Activated naive CD8-positive, alpha-beta T cell treated with anti-CD3 and anti-CD28 coated beads, Interleukin-2, amount 50 U/mL, for 16 hours (primary cell): ENCODE measurements at regions not wholly inside any gene's neighbourhood (a gene's known extent, or its start where the extent isn't known, plus 50 kb on each side); places are given as distances from the start of the nearest gene placed in this dataset.

Source experiments
- DNase-seq: peaks from one replicate; pipeline ENCODE4 v3.0.0-alpha.2; 2020; ENCODE audit warnings: low read depth, low spot score

DNA sequence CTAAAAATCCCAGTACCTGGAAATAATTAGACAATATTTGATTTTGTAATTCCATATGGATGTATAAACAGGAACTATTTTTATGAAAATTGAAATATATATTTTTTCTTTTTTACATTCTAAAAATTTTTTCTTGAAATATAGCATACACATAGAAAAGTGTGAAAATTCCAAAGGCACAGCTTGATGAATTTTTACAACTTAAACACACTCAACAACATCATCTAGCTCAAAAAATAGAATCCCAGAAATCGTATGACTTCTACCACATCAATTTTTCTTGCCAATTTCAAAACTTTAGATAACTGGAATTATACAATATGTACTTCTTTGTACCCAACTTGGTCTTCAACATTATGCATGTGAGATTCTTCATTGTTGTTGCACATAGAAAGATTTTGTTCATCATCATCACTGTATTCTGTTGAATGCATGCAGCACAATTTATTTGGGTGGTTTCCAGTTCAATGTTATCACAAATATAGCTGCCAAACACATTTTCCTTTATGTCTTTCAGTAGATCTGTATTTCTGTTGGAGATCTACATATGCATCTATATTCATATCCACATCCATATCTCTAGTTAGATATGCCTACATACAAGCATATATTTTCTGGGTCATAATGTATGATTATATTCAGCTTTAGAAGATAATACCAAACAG lies 340.7 kb upstream of the SLIT2 start:
- no peak for DNase-seq

GRCh38 chr4:19905024-19905423 lies 346.7 kb upstream of the SLIT2 start:
- no peak for DNase-seq

- DNase-seq: no peak
These were observed 363.1 kb upstream of the SLIT2 start for GRCh38 chr4:19888587-19888986.

GRCh38 chr4:19883841-19884240 lies 367.9 kb upstream of the SLIT2 start:
- DNase-seq: no peak

GRCh38 chr4:19880206-19880605 lies 371.5 kb upstream of the SLIT2 start:
- no peak for DNase-seq

- no peak for DNase-seq
These were observed 372.4 kb upstream of the SLIT2 start for GRCh38 chr4:19879330-19879729.

DNA sequence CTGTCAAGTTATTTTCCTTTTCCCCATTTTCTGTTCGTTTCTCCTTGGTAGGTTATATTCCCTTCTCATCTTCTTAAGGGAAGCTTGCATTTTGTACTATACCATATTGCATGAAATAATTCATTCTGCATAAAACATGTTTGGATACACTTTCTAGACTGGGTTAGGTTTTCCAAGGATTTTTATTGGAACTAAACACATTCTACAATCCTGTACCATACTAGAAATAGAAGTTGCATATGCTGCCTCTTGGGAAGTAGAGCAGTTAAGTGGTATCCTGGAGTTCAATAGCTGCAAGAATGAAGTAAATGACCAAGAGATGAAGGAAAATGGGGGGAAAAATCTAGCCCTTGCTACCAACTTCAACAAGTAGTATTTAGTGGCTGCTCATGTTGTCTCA lies 393.7 kb upstream of the SLIT2 start:
- DNase-seq: no peak

DNA sequence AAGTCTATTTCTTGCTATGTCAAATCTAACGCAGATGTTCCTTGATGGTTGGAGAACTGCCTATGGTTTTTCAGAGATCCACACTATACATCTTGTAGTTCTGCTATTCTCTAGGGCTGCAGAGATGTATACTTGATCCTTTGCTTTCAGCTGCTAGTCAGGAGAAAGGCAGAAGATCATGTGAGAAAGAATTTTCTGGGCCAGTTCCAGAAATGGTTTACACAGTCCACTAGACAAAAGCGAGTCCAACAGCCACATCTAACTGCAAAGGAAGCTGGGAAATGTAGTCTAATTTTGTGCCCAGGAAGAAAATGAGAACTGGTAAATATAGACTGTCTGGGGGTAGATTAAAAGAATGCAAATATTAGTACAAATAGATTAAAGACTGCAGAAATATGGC lies 394.3 kb upstream of the SLIT2 start:
- DNase-seq: no peak

DNA sequence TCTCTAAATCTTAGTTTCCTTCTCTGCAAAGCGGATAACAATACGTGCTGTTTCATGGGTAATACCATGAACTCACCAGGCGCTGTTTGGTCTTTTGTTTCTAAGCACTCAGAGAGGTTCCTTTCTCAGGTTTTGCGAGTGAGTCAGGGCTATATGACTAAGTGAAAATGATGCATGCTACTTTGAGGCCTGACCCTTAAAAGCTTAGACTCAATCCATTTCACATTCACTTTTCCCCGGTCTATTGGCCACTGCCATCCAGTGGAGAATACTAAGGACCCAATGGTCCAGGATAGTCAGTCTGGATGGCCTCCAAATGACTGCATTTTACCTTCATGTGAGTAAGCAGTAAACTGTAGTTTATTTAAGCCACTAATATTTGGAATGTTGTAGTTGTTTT lies 400.8 kb upstream of the SLIT2 start:
- DNase-seq: no peak

- DNase-seq: no peak
These were observed 407.3 kb upstream of the SLIT2 start for GRCh38 chr4:19844446-19844845.

- no peak for DNase-seq
These were observed 409.2 kb upstream of the SLIT2 start for GRCh38 chr4:19842471-19842870.

DNA sequence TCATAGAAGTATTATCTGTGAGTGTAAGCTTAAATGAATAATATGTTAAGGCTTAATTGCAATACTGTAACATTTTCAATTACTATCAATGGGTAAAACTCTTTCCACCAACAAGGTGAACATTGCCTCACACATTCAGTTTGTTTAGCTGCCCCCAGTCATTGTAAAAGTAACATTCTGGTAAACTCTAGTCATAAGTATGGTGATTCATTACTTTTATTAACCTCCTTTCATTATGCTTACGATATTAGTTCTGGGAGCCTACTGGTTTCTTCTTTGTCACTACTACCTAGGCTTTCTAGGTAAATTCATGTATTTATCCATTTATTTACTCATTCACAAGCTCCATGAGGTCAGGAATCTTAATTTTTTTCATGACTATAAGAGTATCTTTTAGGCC lies 412.8 kb upstream of the SLIT2 start:
- DNase-seq: no peak

DNA sequence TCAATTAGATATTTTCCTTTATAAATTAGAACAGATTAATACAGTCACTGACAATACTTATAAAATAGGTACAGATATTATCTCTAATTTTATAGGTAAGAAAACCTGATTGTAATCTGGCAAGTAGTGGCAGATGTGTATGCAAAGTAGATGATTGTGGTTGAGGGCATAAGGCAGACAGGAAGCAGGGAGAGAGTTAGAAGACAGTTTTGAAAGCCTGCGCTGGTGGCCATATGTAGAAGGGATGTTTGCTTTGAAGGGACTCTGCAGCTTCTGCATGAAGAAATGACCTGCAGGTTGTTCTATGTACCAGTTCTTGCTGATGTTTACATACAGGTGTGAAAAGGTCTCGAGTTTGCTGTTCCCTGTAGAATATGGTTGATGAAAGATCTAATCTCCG lies 416.3 kb upstream of the SLIT2 start:
- no peak for DNase-seq

DNA sequence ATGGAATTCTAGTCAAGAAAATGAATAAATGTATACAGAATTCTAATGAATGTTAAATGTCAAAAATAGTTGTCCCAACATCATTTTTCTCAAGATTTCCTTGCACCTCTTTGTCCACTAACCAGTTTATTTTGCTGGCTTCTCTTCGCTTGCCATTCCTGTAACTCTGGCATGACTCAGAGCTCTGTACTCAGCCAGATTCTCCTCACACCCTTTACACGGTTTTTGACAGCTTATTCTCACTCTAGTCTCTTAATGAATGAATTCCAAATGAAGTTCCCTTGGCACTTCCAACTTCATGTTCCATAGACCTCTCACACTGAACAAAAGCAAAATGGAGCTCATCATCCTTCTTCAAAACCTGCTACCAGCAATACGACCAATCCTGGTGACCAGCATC lies 419.3 kb upstream of the SLIT2 start:
- no peak for DNase-seq

DNA sequence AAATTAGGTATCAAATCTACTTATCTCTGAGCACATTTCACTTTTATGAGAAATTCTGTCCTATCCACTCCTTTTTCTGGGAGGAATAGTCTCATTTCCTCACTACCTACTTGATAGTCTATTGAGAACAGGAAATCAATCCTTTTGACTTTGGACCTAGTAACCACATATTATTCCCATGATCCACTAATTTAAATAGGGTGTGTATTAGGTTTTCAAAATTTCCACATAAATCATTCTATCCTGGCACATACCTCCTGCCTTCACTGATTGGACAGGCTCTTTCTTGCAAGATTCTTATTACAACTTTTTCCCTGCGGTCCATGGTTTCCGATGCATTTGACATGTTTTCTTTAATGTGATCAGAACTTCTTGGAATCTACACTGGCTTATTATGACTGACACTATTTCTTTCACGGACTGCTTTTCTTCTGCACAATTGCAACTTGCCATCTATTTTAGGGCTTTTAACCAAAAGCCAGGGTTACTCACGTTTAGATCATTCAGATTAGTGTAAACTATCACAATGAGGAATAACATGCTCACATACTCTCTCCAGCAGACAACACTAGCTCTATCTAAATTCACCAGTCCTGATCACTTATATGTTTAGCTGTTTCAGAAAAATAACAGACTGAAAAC lies 419.9 kb upstream of the SLIT2 start:
- no peak for DNase-seq

DNA sequence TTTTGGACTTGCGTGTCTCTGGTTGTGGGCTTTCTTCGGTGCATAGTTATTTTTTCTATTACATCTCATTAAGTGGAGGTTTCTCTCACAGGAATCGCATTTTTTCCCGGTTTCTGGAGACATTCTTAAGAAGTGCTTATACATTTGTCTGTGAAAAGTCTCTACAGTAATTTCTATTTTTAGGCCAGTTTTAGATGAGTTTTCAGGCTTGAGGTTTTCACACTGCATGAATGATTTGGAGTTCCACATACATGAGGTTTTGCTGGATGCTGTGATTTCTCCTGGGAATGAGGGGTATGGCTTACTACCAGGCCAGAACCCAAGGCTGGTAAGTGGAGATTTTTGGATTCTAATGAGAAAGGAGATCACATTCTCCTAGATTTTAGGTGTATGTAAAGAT lies 422.6 kb upstream of the SLIT2 start:
- DNase-seq: no peak

DNA sequence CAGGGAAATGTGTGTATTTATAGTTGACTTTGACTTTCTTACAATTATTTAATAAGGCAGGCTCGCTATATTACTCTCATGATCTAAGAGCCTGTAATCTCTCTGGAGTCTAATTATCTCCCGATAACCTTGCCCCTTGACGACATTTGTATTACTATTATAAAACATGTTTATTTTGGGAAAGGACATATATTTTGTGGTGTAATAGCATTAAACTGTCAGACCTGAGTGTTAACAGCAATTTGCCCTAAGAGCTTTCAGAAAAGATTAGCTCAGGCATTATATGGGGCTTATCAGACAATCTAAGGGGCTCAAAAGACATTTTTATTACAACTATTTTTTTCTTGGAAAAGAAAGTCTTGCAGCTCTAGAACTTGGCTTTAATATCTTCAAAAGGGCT lies 427.9 kb upstream of the SLIT2 start:
- no peak for DNase-seq

DNA sequence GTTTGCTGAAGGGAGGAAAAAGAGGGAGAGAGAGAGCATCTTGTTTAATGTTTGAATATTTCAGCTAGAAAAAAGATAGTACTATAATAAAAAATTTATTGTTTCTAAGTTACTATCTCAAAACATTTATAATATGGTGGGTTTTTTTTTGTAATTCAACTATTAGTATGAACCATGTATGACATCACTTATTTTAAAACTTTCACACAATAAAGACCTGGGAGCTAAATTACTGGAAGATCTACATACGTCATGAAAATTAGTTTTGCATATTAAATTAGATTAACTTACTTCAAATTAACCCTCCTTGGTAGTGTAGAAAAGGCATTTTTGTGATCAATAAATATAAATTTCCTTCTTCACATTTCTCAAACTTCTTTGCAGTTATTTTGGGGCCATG lies 432.0 kb upstream of the SLIT2 start:
- no peak for DNase-seq

GRCh38 chr4:19809989-19810388 lies 441.7 kb upstream of the SLIT2 start:
- DNase-seq: no peak

DNA sequence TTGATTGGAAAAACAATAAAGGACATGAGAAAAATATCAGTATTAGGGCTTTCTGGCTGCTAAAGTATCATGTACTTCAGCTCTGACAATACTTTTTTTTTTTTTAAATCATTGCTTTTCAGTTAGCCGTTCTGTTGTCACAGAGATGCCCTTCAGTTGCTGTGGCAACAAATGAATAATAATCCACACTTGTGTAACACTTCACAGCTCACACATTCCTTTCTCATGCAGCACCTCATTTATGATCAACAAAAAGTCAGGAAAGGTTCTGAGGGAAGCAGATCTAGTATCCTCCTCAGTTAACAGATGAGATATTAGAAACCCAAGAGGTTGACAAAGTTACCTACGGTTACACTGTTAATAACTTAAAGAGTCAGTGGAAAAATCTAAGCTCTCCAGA lies 444.2 kb upstream of the SLIT2 start:
- DNase-seq: no peak

GRCh38 chr4:19806865-19807264 lies 444.8 kb upstream of the SLIT2 start:
- no peak for DNase-seq

DNA sequence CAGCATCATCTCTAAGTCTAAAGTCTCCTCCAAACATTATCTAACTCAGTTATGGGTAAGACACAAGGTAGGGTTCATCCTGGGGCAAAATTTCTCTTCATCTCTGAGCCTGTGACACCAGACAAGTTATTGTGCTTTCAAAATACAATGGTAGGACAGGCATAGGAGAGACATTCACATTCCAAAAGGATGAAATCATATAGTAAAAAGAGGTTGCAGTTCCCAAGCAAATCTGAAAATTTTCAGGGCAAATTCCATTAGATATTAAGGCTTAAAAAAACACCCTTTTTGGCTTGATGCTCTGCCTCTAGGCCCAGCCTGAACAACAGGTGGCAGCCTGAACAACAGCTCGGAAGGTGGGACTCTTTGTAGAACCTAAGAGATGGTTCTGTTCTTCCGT lies 448.3 kb upstream of the SLIT2 start:
- no peak for DNase-seq

- DNase-seq: no peak
These were observed 457.9 kb upstream of the SLIT2 start for GRCh38 chr4:19793831-19794230.
